C4-2B (cell line): ENCODE measurements at regions not wholly inside any gene's neighbourhood (a gene's known extent, or its start where the extent isn't known, plus 50 kb on each side); places are given as distances from the start of the nearest gene placed in this dataset.

Experiments used
- H3K27ac ChIP-seq: fragments of 450-650 bp; 2 replicates; pipeline ENCODE4 v1.5.1; 2017
- CTCF ChIP-seq: fragments of 450-650 bp; conservative IDR thresholded peaks from 2 replicates; pipeline ENCODE4 v1.5.1; 2017; ENCODE audit warnings: mild to moderate bottlenecking
- ZFX ChIP-seq: fragments of 450-650 bp; IDR thresholded peaks from 2 replicates; pipeline ENCODE4 v1.6.1; 2017

- no peak overlapping the region for H3K27ac ChIP-seq
- TF ChIP-seq ZFX = no peak
- TF ChIP-seq CTCF = no peak
These were observed 335.3 kb downstream of the FGFR2 start for GRCh38 chr10:121262774-121263430.

GRCh38 chr10:121263431-121263783 is 334.8 kb downstream of the FGFR2 start:
- TF ChIP-seq CTCF (no peak), ZFX (no peak)

GRCh38 chr10:121265360-121266123 is 332.7 kb downstream of the FGFR2 start:
- H3K27ac ChIP-seq = no peak overlapping the region
- no peak for TF ChIP-seq ZFX
- TF ChIP-seq CTCF = no peak

More at GRCh38 chr10:121263431-121263783, 334.8 kb downstream of the FGFR2 start:
- H3K27ac ChIP-seq = no peak overlapping the region

GRCh38 chr10:121266370-121266769 is 331.9 kb downstream of the FGFR2 start:
- no peak for TF ChIP-seq ZFX
- TF ChIP-seq CTCF = no peak
- H3K27ac ChIP-seq = no peak overlapping the region

GRCh38 chr10:121267236-121268003 is 330.8 kb downstream of the FGFR2 start:
- H3K27ac ChIP-seq = no peak overlapping the region
- TF ChIP-seq CTCF (no peak), ZFX (no peak)

GRCh38 chr10:121268363-121268762 is 329.9 kb downstream of the FGFR2 start:
- TF ChIP-seq CTCF = no peak
- no peak for TF ChIP-seq ZFX
- no peak overlapping the region for H3K27ac ChIP-seq
